HG02642 (cell line): ENCODE measurements at regions not wholly inside any gene's neighbourhood (a gene's known extent, or its start where the extent isn't known, plus 50 kb on each side); places are given as distances from the start of the nearest gene placed in this dataset.
"Not testable (repeated sequence)": the region's sequence is repeated elsewhere in the genome, so short reads cannot be mapped to it uniquely, and the experiment has no call there.

Experiments
- ATAC-seq: cut with Tn5 transposase; IDR thresholded peaks from one replicate; pipeline ENCODE4 v1.9.1; 2021; ENCODE audit warnings: mild to moderate bottlenecking; ENCODE audit not compliant: unreplicated experiment, poor library complexity

- ATAC-seq = no peak
Observed at GRCh38 chr5:91595424-91595823, 212.3 kb upstream of the ARRDC3 start.

DNA sequence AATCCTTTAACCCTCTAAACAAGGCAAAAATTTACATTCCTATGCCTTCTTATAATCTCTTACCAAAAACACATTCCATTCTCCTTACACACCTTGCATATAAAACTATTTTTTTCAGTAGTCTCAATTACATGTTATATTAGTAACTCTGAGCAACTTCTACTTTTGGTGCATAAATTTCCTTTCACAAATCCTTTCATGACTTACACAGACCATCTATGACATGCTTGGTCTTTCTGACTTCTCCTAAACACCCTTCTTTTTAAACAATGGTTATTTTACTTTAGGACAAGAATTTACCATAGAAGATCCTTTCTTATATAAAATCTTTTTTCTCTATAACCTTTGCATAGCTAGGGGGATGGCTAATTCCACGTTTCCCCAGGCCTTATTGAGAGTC lies 208.0 kb upstream of the ARRDC3 start:
- ATAC-seq = no peak

DNA sequence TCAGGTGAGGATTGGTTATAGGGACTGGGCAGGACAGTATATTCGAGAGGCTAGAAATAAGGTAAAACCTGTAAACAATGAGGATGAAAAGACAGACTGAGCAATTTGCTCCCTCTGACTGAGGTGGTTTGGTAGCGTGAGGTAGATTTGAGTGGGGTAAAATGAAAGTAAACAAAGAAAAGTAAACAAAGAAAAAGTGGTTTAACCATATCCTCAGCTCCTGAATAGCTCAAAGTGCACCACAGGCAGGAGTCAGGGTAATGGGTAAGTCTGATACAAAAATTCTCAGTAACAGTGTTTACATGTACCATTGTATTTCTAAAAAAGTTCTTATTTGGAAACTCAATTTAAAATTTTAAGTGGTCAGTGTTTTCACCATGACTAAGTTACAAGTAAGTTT lies 203.1 kb upstream of the ARRDC3 start:
- ATAC-seq = no peak

DNA sequence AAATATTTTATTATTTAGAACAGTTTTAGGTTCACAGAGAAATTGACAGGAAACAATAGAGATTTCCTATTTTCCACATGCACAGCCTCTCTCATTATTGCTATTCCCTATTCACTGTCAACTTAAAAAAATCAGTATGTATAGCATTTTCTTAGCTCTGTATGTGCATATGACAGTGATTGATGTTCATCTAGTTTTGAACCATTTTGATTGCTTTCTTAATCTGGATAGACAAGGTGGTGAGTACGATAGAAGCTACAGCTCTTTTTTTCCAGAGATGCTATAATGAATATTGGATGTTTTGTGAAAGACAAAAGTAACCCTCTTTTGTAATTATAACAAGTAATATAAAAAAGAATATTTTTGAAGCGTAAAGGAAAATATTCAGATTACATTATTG lies 201.2 kb upstream of the ARRDC3 start:
- ATAC-seq = no peak

GRCh38 chr5:91566012-91566411 lies 182.9 kb upstream of the ARRDC3 start:
- ATAC-seq = not testable (repeated sequence)

- no peak for ATAC-seq
Observed at GRCh38 chr5:91562922-91563321, 179.8 kb upstream of the ARRDC3 start.

DNA sequence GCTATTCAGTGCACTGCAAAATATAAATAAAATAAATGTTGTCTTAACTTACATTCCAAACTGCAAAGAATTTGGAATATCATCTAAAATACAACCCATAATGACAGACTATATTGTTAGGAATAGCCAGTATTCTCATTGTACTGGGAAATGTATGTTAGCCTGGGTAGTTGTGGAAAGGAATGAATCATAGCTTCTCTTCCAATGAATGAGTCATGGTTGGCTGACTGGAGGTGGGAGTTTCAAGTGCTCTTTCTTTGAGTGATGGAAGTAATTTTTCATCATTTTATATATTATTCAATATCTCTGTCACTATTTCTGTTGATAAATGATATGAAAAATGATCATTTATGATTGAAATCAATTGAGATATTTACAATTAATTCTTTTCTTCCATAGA lies 158.6 kb upstream of the ARRDC3 start:
- ATAC-seq = no peak

DNA sequence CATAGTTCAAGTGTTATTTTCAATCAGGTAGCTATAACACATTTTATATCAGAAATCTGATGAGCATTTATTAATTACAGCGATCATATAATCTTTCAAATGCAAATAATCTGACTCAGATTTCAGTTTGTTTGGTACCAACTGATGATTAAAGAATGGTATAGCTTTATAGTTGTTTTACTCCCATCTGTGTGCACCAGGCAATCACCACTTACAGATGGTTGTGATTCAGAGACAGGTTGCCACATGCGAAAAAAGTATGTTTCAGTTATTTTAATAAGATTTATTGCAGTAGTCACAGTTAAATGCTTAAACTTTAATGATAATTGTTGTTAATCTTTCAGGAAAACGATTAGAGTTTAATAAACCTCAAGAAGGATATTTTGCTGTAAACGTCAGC lies 155.1 kb upstream of the ARRDC3 start:
- ATAC-seq = no peak

DNA sequence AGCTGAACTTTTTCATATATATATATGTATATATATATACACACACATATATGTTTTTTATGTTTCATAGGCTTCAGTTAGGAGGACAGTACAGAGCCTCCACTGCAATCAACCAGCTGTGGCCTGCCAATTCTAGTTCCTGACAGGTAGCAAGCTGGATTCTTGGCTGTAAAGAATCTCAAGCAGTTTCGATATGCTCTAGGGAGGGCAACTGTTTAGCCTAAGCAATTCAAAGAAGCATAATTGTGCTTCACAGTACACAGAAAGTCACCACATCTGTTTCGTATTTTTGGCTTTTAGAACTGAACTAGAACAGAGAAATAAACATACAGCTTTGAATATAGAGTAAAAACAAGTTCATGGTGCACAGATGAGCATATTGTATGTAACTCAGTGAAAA lies 152.4 kb upstream of the ARRDC3 start:
- no peak for ATAC-seq

GRCh38 chr5:91534332-91534731 lies 151.2 kb upstream of the ARRDC3 start:
- no peak for ATAC-seq

DNA sequence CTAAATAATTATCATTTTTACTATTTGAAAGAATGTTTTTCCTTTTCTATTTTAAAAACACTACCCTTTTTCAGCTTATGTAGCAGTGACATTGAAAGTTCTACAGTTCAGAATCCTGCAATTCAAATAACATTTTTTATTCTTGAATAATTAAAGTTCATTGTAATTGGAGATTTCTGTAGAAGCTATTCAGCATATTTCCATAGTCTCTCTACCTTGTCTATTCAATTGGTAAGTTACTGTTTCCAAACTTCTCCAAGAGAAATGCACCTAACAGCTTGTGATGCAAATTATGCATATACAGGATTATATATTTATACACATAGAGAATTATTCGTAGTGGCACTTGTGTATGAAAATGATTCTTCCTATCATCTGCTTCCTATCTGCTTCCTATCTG lies 149.7 kb upstream of the ARRDC3 start:
- ATAC-seq = no peak

- no peak for ATAC-seq
Observed at GRCh38 chr5:91532281-91532680, 149.2 kb upstream of the ARRDC3 start.

DNA sequence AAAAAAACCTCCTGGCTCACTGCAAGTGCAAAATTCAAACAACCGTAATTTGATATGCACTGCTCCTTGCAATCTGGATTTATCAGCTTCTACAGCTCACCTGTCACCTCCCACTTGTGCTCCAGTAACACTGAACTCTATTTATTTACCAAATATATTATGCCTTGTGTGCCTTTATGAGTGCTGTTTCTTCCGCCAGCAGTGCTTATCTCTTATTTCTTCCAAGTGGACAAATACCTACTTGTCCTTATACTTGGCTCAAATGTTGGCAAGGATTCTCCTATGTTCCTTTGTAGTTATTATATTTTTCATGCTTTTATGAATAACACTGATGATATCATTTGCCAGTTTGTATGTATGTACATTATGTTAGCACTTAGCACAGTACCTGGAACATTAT lies 145.7 kb upstream of the ARRDC3 start:
- ATAC-seq = no peak

GRCh38 chr5:91521785-91522184 lies 138.7 kb upstream of the ARRDC3 start:
- ATAC-seq = no peak

GRCh38 chr5:91521334-91521733 lies 138.2 kb upstream of the ARRDC3 start:
- ATAC-seq = no peak

- ATAC-seq = no peak
Observed at GRCh38 chr5:91514400-91514799, 131.3 kb upstream of the ARRDC3 start.

GRCh38 chr5:91503321-91503720 lies 120.2 kb upstream of the ARRDC3 start:
- ATAC-seq = no peak

DNA sequence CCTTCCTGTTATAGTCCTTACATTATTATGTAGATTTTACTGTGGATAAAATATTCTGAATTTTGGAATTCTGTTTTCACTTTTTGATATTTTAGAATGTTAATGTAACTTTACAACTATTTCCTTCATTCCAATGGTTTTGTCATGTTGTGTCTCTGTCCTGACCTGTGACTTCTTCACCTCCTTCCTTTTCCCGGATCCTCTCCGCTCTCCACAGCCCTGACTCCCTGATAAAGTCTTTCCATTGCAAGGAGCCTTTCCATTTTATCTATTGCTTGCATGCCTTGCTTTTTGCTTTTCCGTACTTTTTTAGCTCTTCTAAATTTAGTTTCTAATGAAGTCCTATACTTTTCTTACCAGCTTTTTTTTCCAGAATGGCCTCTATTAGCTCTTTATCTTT lies 117.6 kb upstream of the ARRDC3 start:
- ATAC-seq = no peak

- ATAC-seq = peak; percentile 78
Observed at GRCh38 chr5:91499943-91500531, 116.9 kb upstream of the ARRDC3 start.

DNA sequence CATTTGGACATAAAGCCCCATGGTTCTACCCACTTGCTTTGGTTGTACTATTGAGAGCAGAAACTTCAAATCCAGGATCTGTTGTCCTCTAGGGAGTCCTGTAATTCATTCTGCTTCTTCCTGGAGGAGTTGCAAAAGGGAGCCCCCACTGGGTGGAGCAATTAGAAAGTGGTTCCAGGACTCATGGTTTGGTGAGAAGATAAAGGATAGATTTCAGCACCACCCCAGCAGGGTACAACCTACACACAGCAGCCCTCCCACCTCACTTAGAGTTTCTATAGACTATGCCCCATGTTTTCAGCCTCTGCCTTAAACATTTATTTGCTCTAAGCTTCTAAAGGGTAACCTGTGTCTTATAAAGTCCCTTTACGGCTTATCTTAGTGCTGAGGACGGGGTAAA lies 112.6 kb upstream of the ARRDC3 start:
- ATAC-seq = no peak

DNA sequence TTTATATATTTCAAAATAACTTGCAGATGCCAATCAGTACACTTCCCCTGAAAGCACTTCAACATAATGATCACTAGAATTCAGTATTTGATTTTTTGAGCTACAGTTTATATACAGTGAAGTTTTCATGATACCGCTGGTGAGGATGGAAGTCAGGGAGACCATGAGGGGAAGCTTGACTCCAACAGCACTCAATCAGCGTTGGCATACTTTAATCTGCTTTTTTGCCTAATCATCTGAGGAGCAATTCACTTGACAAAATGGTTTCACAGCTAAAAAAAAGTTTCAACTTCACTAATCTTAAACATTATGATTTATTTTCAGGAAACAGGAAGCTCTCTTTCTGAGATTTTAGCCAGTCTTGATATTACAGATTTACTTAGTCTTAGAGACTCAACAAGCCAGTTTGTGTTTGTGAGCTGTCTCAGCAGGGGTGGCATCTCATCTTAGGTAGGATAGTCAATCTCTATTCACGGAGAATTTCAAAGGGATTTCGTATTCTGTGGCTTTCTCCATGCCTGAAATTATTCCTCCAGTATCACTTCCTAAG lies 111.4 kb upstream of the ARRDC3 start:
- ATAC-seq = no peak

- no peak for ATAC-seq
Observed at GRCh38 chr5:91493086-91493485, 110.0 kb upstream of the ARRDC3 start.

GRCh38 chr5:91491229-91491628 lies 108.1 kb upstream of the ARRDC3 start:
- ATAC-seq = no peak
